SK-N-SH (cell line): ENCODE measurements at regions not wholly inside any gene's neighbourhood (a gene's known extent, or its start where the extent isn't known, plus 50 kb on each side); places are given as distances from the start of the nearest gene placed in this dataset.

Experiments used
- CHD2 ChIP-seq: fragments of 150-350 bp; IDR thresholded peaks from 2 replicates; pipeline ENCODE4 v1.6.1; 2018; ENCODE audit warnings: low read length; ENCODE audit not compliant: partially characterized antibody
- EP300 ChIP-seq, 2 experiments: IDR thresholded peaks; 2 replicates each; pipeline versions ENCODE4 v1.4.0 to v1.6.1; 2012; ENCODE audit warnings: borderline replicate concordance in 1 of 2, low read depth in 1 of 2, low read length in 1 of 2
- FOXJ3 ChIP-seq: sonication (generic); formaldehyde crosslinking; IDR thresholded peaks from 2 replicates; pipeline ENCODE4 v1.5.1; 2020; ENCODE audit warnings: mild to moderate bottlenecking, missing genetic modification reagents
- JUND ChIP-seq: IDR thresholded peaks from 2 replicates; pipeline ENCODE4 v1.4.0; 2012
- RFX5 ChIP-seq: IDR thresholded peaks from 2 replicates; pipeline ENCODE4 v1.6.1; 2012; ENCODE audit warnings: mild to moderate bottlenecking, improper control_type of control experiment, low read length
- SMC3 ChIP-seq: IDR thresholded peaks from 2 replicates; pipeline ENCODE4 v1.6.1; 2012; ENCODE audit warnings: low read depth, low read length, improper control_type of control experiment
- TF ChIP-seq, protein P1 (sequence below): fragments of 200-600 bp; sonication (generic); IDR thresholded peaks from 2 replicates; pipeline ENCODE4 v1.6.1; 2017; ENCODE audit warnings: antibody characterized with exemption, mild to moderate bottlenecking, moderate library complexity

DNA sequence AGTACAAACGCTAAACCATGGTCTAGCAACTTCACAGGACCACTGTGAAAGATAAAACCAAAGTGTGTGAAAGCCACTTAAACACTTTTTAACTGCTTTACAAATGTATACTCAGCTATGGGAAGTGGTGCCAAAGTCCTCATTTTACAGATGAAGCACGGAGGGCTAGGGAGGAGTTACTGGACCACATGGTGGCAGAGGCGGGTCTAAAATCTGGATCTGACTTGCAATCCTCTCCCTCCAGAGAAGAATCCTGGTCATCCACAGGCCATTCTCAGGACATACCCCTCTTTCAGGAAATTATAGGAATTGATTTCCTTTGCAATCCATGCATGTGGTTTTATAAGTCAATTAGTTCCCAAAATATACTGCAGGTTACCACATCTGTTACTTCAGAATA is 84.6 kb upstream of the GYPC start:
- TF ChIP-seq, protein P1, sequence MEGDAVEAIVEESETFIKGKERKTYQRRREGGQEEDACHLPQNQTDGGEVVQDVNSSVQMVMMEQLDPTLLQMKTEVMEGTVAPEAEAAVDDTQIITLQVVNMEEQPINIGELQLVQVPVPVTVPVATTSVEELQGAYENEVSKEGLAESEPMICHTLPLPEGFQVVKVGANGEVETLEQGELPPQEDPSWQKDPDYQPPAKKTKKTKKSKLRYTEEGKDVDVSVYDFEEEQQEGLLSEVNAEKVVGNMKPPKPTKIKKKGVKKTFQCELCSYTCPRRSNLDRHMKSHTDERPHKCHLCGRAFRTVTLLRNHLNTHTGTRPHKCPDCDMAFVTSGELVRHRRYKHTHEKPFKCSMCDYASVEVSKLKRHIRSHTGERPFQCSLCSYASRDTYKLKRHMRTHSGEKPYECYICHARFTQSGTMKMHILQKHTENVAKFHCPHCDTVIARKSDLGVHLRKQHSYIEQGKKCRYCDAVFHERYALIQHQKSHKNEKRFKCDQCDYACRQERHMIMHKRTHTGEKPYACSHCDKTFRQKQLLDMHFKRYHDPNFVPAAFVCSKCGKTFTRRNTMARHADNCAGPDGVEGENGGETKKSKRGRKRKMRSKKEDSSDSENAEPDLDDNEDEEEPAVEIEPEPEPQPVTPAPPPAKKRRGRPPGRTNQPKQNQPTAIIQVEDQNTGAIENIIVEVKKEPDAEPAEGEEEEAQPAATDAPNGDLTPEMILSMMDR = no peak
- TF ChIP-seq RFX5 (no peak), CHD2 (no peak), SMC3 (no peak), FOXJ3 (CRISPR knock-in tag) (no peak), EP300 (IDR thresholded peaks at IDR 0.05; ENCODE audit: borderline replicate concordance in 1 of 2, low read depth in 1 of 2, low read length in 1 of 2) (no peak), JUND (no peak)
